Loucy (cell line): ENCODE measurements at regions not wholly inside any gene's neighbourhood (a gene's known extent, or its start where the extent isn't known, plus 50 kb on each side); places are given as distances from the start of the nearest gene placed in this dataset.

Source experiments
- H2AFZ ChIP-seq: fragments of 200-600 bp; sonication (generic); 2 replicates; pipeline ENCODE4 v1.6.0; 2016; ENCODE audit warnings: antibody characterized with exemption, mild to moderate bottlenecking, low read length, moderate library complexity
- H3F3A ChIP-seq: fragments of 200-600 bp; 2 replicates; pipeline ENCODE4 v1.6.0; 2016; ENCODE audit warnings: antibody characterized with exemption, low read depth, mild to moderate bottlenecking
- H3K27me3 ChIP-seq: fragments of 200-600 bp; sonication (generic); 2 replicates; pipeline ENCODE4 v1.6.1; 2014; ENCODE audit warnings: low read length, mild to moderate bottlenecking; ENCODE audit not compliant: insufficient read depth, poor library complexity, severe bottlenecking
- H3K36me3 ChIP-seq: fragments of 200-600 bp; sonication (generic); 2 replicates; pipeline ENCODE4 v1.6.1; 2016; ENCODE audit warnings: low read length; ENCODE audit not compliant: insufficient read depth
- H3K4me1 ChIP-seq: fragments of 200-600 bp; sonication (generic); 2 replicates; pipeline ENCODE4 v1.5.1; 2014; ENCODE audit warnings: low read length, mild to moderate bottlenecking; ENCODE audit not compliant: insufficient read depth, poor library complexity, severe bottlenecking
- H3K4me2 ChIP-seq: fragments of 200-600 bp; sonication (generic); 2 replicates; pipeline ENCODE4 v1.6.0; 2014; ENCODE audit warnings: antibody characterized with exemption, low read length, low read depth, mild to moderate bottlenecking; ENCODE audit not compliant: poor library complexity, severe bottlenecking
- H3K4me3 ChIP-seq: fragments of 200-600 bp; sonication (generic); 2 replicates; pipeline ENCODE4 v1.5.1; 2014; ENCODE audit warnings: low read length, mild to moderate bottlenecking, mixed read lengths; ENCODE audit not compliant: poor library complexity, severe bottlenecking
- H3K79me2 ChIP-seq: fragments of 200-600 bp; sonication (generic); 2 replicates; pipeline ENCODE4 v1.6.1; 2014; ENCODE audit warnings: low read length; ENCODE audit not compliant: insufficient read depth
- H3K9ac ChIP-seq: fragments of 200-600 bp; sonication (generic); 2 replicates; pipeline ENCODE4 v1.6.0; 2014; ENCODE audit warnings: mild to moderate bottlenecking, low read depth, low read length, moderate library complexity; ENCODE audit not compliant: poor library complexity, severe bottlenecking
- H3K9me2 ChIP-seq: fragments of 200-600 bp; sonication (generic); replicated peaks from 2 replicates; pipeline ENCODE4 v1.6.1; 2016; ENCODE audit warnings: low read depth, low read length, mixed read lengths
- H3K9me3 ChIP-seq: fragments of 200-600 bp; sonication (generic); 2 replicates; pipeline ENCODE4 v1.6.1; 2014; ENCODE audit warnings: mild to moderate bottlenecking, antibody characterized with exemption, low read length, low read depth; ENCODE audit not compliant: insufficient read depth
- H4K20me1 ChIP-seq: fragments of 200-600 bp; sonication (generic); 2 replicates; pipeline ENCODE4 v1.6.0; 2014; ENCODE audit warnings: antibody characterized with exemption, low read length, mild to moderate bottlenecking; ENCODE audit not compliant: insufficient read depth, poor library complexity, severe bottlenecking
- EZH2phosphoT487 ChIP-seq: fragments of 200-600 bp; IDR thresholded peaks from 2 replicates; pipeline ENCODE4 v1.6.1; 2018; ENCODE audit warnings: antibody characterized with exemption, mild to moderate bottlenecking, moderate library complexity, borderline replicate concordance
- TF ChIP-seq, protein P1 (sequence below): fragments of 200-600 bp; sonication (generic); conservative IDR thresholded peaks from 2 replicates; pipeline ENCODE4 v1.5.1; 2014; ENCODE audit warnings: mild to moderate bottlenecking, antibody characterized with exemption, low read length

DNA sequence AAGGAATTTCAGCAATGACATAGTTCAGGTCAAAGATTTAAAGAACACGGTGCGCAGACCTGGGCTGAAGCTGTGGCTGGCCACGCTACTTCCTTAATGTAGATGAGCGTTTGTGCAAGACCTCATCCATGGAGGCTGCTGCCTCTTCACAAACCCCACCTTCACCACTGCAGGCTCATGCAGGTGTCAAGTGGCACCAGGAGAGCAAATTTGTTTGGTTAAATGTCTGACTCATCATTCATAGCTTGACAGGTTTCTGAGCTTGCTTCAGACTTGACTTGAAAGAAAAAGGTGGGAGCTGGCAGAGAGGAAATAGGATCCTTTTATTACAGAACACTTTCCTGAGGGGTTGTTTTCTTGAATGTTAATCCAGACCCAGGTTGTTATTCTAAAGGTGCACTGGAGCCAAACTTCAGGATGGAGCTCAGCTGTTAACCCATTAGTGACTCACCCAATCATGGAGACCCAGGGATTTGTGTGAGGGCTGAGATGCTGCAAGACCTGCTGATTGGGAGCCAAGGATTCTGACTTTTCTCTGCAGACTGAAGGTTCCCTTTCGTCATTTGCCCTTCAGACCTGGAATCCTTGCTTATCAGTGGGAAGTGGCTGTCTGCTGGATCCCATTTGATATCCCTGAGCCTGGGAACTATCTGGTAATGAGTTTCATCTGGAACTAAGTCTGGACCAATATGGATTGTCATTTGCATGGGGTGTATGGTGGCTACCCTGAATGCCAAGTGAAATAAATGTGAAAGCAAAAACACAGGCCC lies 315.3 kb downstream of the PTTG2 start:
- Histone ChIP-seq H3K27me3 (no peaks in the 10 kb centered on the region), H3K36me3 (no peaks in the 10 kb centered on the region), H3K9ac (no peak overlapping the region), H3K4me3 (no peak overlapping the region), H4K20me1 (no peaks in the 10 kb centered on the region), H3K9me3 (no peaks in the 10 kb centered on the region), H3K79me2 (no peaks in the 10 kb centered on the region), H3K4me2 (no peak overlapping the region), H3F3A (no peaks in the 10 kb centered on the region), H3K9me2 (no peaks in the 10 kb centered on the region), H2AFZ (no peak overlapping the region), H3K4me1 (no peaks in the 10 kb centered on the region)
- TF ChIP-seq, protein P1, sequence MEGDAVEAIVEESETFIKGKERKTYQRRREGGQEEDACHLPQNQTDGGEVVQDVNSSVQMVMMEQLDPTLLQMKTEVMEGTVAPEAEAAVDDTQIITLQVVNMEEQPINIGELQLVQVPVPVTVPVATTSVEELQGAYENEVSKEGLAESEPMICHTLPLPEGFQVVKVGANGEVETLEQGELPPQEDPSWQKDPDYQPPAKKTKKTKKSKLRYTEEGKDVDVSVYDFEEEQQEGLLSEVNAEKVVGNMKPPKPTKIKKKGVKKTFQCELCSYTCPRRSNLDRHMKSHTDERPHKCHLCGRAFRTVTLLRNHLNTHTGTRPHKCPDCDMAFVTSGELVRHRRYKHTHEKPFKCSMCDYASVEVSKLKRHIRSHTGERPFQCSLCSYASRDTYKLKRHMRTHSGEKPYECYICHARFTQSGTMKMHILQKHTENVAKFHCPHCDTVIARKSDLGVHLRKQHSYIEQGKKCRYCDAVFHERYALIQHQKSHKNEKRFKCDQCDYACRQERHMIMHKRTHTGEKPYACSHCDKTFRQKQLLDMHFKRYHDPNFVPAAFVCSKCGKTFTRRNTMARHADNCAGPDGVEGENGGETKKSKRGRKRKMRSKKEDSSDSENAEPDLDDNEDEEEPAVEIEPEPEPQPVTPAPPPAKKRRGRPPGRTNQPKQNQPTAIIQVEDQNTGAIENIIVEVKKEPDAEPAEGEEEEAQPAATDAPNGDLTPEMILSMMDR: no peak
- no peak for TF ChIP-seq EZH2phosphoT487

DNA sequence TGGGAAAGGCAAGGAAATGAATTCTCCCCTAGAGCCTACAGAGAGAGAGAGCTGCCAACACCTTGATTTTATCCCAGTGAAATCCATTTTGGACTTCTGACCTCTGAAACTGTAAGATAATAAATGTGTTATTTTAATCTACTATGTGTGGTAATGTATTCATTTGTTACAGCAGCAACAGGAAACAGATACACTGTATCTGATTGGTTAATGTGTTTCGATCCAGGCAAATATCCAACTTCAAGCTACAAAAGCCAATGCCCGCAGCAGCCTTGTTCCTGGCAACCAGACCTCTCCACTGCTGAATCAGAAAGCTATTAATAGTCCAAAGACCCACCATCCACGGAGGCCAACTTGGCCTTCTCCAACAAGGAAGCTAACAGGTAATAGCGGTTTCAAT lies 318.1 kb downstream of the PTTG2 start:
- H3K4me1 ChIP-seq: no peaks in the 10 kb centered on the region
- no peaks in the 10 kb centered on the region for H3K36me3 ChIP-seq
- H4K20me1 ChIP-seq: no peaks in the 10 kb centered on the region
- H3K9me3 ChIP-seq: no peaks in the 10 kb centered on the region
- no peaks in the 10 kb centered on the region for H3F3A ChIP-seq
- H3K27me3 ChIP-seq: no peaks in the 10 kb centered on the region
- H3K4me3 ChIP-seq: no peak overlapping the region
- H3K4me2 ChIP-seq: no peak overlapping the region
- TF ChIP-seq, protein P1: no peak
- TF ChIP-seq EZH2phosphoT487: no peak
- no peaks in the 10 kb centered on the region for H3K9me2 ChIP-seq
- no peak overlapping the region for H2AFZ ChIP-seq
- H3K9ac ChIP-seq: no peak overlapping the region
- H3K79me2 ChIP-seq: no peaks in the 10 kb centered on the region

DNA sequence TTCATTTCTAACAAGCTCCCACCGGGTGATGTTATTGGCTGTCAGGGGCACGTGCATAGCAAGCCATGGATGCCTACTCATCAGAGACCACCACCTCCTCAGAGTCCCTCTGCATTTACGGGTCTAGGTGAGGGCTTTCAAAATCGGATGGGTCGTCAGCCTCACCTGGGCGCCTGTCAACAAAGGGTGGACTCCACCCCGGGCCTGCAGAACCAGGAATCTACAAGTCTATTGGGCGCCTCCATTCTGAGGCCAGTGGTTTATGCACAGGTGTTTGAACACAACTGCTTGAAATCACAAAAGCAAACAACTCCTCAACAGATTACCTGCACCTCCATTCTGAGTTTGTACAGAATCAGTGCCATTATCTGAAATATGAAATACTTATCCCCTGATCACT lies 318.9 kb downstream of the PTTG2 start:
- Histone ChIP-seq H3K4me3 (no peak overlapping the region), H4K20me1 (no peaks in the 10 kb centered on the region), H3K79me2 (no peaks in the 10 kb centered on the region), H3K4me2 (no peak overlapping the region), H2AFZ (no peak overlapping the region), H3F3A (no peaks in the 10 kb centered on the region), H3K9me2 (no peaks in the 10 kb centered on the region), H3K4me1 (no peaks in the 10 kb centered on the region), H3K36me3 (no peaks in the 10 kb centered on the region), H3K9me3 (no peaks in the 10 kb centered on the region), H3K9ac (no peak overlapping the region), H3K27me3 (no peaks in the 10 kb centered on the region)
- no peak for TF ChIP-seq EZH2phosphoT487
- TF ChIP-seq, protein P1: no peak
